ENCODE measurements at regions not wholly inside any gene's neighbourhood (a gene's known extent, or its start where the extent isn't known, plus 50 kb on each side); places are given as distances from the start of the nearest gene placed in this dataset.

DNA sequence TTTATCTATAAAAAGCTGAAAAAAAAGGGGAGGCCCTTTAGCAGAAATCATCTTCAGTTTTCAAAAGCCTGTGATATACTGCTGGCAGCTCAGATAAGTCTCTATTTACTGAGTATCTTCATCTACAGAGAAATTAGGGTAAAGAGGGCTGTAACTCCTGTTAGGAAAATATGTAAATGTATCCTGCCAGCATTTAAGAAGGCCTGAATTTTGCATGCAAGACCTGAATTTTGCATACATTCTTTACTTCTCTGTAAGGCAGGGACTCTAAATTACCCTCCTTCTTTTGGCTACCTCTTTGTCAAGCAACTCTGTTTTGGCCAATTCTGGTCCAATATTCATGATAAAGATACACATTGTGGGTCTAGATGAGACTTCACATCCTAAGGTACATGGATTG, 150.6 kb upstream of the SPACA1 start:
- no peak for TF ChIP-seq MAX (IDR thresholded peaks at IDR 0.05; ENCODE audit: insufficient read depth, insufficient read length)
- TF ChIP-seq, protein P1, sequence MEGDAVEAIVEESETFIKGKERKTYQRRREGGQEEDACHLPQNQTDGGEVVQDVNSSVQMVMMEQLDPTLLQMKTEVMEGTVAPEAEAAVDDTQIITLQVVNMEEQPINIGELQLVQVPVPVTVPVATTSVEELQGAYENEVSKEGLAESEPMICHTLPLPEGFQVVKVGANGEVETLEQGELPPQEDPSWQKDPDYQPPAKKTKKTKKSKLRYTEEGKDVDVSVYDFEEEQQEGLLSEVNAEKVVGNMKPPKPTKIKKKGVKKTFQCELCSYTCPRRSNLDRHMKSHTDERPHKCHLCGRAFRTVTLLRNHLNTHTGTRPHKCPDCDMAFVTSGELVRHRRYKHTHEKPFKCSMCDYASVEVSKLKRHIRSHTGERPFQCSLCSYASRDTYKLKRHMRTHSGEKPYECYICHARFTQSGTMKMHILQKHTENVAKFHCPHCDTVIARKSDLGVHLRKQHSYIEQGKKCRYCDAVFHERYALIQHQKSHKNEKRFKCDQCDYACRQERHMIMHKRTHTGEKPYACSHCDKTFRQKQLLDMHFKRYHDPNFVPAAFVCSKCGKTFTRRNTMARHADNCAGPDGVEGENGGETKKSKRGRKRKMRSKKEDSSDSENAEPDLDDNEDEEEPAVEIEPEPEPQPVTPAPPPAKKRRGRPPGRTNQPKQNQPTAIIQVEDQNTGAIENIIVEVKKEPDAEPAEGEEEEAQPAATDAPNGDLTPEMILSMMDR (IDR thresholded peaks at IDR 0.05; ENCODE audit: extremely low read depth in 1 of 2, insufficient read depth in 1 of 2, low read depth in 1 of 2, low read length in 2 of 2), result no peak
- no peak for TF ChIP-seq POLR2AphosphoS5 (IDR thresholded peaks at IDR 0.05; ENCODE audit: insufficient read depth, low read depth, low read length)
- TF ChIP-seq POLR2A (IDR thresholded peaks at IDR 0.05; ENCODE audit: low read depth, low read length), result no peak
- no peak for TF ChIP-seq EZH2 (IDR thresholded peaks at IDR 0.05; ENCODE audit: borderline replicate concordance, low read depth, low read length, severe bottlenecking)
- TF ChIP-seq FOS (IDR thresholded peaks at IDR 0.05; ENCODE audit: borderline replicate concordance, insufficient read depth, low read length), result no peak
- TF ChIP-seq JUN (IDR thresholded peaks at IDR 0.05; ENCODE audit: borderline replicate concordance, insufficient read depth, insufficient read length, low read depth), result no peak
- TF ChIP-seq MYC (IDR thresholded peaks at IDR 0.05; ENCODE audit: low read depth, low read length), result no peak
- TF ChIP-seq GATA2 (IDR thresholded peaks at IDR 0.05; ENCODE audit: insufficient read depth, insufficient read length, low read depth, low read length), result no peak
